ENCODE measurements at regions not wholly inside any gene's neighbourhood (a gene's known extent, or its start where the extent isn't known, plus 50 kb on each side); places are given as distances from the start of the nearest gene placed in this dataset.

DNA sequence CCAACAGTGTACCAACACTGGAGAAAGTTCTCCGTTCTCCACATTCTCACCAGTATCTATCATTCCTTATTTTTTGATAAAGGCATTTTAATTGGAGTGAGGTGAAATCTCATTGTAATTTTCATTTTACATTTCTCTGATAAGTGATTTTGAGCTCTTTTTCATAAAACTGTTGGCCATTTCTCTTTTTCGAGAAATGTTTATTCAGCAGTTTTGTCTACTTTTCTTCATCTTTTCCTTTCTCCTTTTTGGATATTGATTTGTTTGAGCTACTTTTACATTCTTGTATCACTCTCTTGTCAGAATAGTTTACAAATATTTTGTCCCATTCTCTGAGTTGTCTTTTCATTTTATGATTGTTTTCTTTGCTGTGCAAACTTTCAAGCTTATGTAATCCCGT, 555.2 kb downstream of the COL12A1 start:
- TF ChIP-seq POLR2A (IDR thresholded peaks at IDR 0.05; ENCODE audit: low read length) (no peak), GATA1 (IDR thresholded peaks at IDR 0.05; ENCODE audit: low read depth, low read length) (no peak)

All from erythroblast (primary cell).